NCI-H1436 (cell line): ENCODE measurements at regions not wholly inside any gene's neighbourhood (a gene's known extent, or its start where the extent isn't known, plus 50 kb on each side); places are given as distances from the start of the nearest gene placed in this dataset.
"Not testable (repeated sequence)": the region's sequence is repeated elsewhere in the genome, so short reads cannot be mapped to it uniquely, and the experiment has no call there.

ENCODE experiments used
- DNase-seq: peaks from one replicate; lab custom pipeline; 2025; lab: John Stamatoyannopoulos, UW

GRCh38 chr20:22070610-22071058 is 365.2 kb downstream of the PAX1 start:
- DNase-seq = no peak

DNA sequence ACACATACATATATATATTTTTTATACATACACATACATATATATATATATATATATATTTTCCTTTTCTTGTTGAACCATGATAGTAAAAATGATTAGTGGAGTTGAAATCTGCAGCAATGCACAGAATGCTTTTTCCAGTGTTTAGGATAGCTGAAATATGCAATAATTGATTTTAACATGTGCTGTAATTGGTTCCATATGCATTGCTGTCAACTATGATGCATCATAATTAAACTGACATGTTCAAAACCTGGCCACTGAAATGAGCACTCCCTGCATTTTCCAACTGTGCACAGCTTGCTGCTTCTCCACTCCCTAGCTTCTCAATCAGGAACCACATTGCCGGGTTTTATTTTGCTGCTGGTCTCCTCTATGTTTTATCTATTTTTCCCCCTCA is 358.3 kb downstream of the PAX1 start:
- no peak for DNase-seq

DNA sequence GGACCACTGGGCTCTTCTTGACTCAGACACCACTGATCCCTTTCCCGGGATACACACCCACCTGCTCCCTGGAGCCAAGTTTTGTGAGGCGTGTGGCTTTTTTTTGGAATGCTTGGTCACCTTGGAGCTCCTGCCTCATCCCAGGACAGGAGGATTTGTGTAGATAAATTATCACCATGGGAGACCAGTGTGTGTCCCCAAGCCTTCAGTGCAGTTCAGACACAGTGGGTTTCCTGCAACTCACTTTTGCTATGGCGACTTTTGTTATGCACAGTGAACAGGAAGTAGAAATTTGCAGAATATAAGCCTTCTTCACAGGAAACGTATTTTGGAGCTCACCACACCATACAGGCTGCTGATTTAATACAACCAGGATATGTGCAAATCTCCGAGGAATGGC is 357.4 kb downstream of the PAX1 start:
- DNase-seq = no peak

DNA sequence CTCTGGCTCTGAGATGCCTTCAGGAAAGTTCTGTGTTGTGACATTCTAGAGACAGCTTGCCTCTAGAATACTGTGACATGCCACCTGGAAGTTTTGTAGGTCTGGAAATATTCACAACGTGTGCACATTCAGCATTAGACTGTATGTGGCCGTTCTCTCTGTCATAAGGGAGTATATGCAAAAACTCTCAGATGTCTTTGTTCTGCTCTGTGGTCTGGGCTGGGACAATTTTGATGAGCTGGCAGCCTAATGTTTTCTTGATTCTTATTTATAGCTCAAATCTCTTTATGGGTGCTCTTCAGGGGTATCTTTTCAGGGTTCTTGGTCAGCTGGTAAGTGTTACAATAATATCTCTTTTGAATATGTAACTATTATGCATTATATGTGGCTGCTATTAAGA is 355.1 kb downstream of the PAX1 start:
- DNase-seq = no peak

- DNase-seq = no peak
Measured at GRCh38 chr20:22058746-22059145, 353.3 kb downstream of the PAX1 start.

- no peak for DNase-seq
Measured at GRCh38 chr20:22055981-22056380, 350.5 kb downstream of the PAX1 start.

DNA sequence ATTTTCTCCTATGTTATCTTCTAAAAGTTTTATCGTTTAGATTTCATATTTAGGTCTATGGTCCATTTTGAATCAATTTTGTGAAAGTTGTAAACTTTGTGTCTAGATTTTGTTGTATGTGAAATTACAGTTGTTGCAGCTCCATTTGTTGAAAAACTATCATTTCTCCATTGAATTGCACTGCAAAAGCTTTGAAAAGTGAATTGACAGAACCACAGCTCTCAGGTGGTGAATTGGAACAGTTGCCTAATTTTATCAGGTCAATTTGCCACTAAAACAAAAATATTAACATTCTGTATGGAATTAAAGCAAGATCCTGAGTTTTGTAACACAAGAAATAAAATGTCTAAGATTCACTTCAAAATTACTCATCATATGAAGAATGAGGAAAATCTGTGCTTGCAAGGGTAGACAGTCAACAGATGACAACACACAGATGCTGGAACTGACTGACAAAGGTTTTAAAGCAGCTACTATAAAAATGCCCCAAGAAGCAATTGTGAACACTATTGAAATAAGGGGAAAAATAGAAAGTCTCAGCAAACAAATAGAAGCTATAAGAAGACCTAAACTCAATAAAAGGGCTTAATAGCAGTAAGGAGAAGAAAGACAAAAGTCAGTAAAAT is 346.7 kb downstream of the PAX1 start:
- DNase-seq = no peak

DNA sequence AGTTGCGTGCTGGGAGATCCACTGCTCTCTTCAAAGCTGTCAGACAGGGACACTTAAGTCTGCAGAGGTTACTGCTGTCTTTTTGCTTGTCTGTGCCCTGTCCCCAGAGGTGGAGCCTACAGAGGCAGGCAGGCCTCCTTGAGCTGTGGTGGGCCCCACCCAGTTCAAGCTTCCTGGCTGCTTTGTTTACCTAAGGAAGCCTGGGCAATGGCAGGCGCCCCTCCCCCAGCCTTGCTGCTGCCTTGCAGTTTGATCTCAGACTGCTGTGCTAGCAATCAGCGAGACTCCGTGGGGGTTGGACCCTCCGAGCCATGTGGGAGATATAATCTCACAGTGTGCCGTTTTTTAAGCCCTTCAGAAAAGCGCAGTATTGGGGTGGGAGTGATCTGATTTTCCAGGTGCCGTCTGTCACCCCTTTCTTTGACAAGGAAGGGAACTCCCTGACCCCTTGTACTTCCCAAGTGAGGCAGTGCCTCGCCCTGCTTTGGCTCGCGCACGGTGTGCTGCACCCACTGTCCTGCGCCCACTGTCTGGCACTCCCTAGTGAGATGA is 340.6 kb downstream of the PAX1 start:
- DNase-seq = not testable (repeated sequence)

DNA sequence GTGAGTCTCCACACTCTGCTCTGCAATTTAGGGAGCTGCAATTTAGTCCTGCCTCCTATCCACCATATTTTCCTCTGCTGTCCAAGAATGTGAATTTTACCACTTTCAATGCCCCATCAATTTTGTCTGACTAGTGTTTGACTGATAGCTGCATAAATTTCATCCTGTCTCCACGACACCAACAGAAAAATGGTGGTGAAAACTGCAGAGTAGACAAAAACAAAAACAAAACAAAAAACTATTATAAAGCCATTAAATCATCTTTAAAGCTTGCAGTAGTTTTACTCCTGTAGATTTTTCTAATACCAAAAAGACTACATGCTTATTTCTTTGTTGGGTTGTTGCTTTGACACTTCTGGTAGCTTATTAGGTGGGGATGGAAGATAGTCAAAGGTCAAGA is 322.0 kb downstream of the PAX1 start:
- no peak for DNase-seq

- no peak for DNase-seq
Measured at GRCh38 chr20:22020201-22020600, 314.7 kb downstream of the PAX1 start.

DNA sequence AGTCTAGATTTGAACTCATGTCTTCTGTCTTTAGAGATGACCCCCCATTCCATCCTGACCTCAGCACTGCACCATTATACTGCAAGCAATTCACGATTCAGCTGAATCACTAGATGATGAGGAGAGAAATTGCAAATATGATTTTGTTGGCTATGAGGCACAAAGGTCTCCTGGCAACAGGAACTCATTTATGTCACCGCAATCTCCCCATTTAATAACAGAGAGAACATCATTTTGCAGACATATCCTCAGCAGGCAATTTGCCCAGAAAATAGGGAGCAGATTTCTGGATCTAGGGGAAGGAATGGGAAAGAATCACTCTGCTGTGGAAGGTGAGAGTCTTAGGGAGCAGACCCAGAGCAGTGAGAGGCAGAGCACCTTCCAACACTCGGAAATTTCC is 303.0 kb downstream of the PAX1 start:
- no peak for DNase-seq

DNA sequence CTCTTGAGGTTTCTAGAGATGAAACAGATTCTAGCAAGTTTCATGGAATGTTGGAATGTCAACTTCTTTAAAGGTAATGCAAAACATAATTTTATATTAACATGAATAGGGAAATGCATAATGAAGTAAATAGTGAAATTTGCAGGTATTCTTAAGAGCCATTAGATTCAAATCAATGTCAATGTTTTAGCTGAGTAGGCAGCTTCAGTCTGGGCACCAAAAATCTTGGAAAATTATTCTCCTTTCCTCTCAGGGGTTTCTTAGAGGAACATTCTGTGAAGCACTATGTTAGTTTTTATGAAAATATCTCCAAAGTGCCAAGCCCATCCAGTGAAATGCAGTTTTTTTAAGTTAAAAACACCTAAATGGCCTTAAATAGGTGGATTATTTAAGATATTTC is 300.8 kb downstream of the PAX1 start:
- no peak for DNase-seq

DNA sequence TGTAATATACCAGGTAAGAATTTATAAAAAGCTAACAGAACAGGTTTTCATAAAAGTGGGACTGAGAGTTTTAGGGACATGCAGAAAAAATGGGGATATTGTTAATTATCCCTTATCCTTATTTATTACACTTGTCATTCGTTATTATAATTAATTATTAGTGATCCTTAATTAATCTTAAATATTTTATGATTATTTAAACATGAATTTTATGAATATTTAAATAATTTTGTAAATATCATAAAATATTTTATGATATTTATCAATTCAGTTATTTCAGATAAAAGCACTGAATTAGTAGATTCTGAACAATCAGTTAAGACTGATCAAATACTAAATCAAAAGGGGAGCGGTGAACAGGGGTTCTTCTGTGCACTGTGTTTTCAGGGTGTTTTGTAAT is 300.1 kb downstream of the PAX1 start:
- DNase-seq = no peak

DNA sequence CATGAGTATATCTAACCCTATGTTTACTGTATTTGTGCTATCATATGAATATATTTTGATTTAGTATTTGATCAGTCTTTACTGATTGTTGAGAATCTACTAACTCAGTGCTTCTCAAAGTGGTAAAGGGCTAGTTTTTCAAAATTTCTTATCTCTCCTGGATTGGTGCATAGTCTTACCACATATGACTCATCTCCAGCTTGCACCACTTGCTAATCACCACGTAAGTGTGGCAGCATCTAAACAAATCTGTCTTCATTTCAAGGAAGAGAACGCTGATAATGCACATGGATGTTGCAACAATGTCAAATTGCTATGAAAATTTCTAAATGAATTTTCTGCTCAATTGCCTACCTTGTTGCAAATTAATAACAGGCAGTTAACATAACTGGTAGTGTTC is 299.5 kb downstream of the PAX1 start:
- no peak for DNase-seq

DNA sequence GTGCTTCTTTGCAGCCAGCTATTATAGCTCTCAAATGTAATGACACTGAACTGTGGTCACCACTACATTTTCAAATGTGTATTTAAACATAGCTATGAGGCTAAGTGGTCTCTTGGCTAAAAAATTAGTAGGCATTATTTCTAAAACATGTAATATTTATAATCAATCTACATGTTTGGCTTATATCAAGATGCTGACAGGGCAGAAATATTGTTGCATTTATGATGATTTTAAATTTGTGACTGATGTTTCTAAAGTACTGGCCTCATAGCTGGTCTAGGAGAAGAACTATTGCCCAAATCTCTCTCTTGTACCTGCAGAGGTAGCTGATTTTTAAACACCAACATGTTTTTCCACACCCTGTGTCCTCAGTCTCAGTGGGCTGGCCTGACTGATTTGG is 298.2 kb downstream of the PAX1 start:
- DNase-seq = no peak

DNA sequence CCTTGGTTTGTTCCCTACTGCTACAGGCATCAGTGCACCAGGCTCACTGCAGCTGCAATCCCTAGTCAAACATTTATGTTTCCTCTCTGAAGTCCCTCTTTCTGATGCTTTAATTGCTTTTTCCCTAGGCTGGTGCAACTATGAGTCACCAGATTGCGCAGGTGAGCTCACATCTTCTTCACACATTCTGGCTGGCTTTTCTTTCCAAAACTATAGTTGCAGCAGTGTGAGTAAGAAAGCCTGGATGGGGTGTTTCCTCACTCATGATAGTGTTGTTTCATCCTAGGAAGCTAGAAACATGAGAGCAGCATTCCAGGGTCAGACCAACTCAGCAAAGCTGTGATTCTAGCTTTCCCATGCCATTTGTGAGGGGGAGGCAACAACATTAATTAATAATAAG is 296.4 kb downstream of the PAX1 start:
- no peak for DNase-seq

DNA sequence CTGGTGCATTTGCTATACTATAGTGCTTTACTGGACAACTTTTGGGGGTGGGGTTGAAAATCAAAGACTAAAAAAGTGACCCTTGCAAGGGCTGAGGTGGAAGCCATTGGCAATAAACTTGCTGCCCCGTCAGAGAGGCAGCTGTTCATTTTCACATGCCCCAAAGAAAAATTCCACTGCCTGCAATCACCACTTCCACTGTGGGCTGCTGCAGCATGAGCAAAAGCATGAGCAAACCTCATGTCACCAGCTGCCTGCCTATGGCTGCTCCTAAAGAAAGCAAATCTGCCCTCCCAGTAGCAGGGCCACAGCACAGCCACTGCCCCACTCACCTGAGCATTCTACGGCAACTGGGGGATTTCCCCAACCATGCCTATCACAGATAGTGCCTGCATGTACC is 290.0 kb downstream of the PAX1 start:
- DNase-seq = no peak

DNA sequence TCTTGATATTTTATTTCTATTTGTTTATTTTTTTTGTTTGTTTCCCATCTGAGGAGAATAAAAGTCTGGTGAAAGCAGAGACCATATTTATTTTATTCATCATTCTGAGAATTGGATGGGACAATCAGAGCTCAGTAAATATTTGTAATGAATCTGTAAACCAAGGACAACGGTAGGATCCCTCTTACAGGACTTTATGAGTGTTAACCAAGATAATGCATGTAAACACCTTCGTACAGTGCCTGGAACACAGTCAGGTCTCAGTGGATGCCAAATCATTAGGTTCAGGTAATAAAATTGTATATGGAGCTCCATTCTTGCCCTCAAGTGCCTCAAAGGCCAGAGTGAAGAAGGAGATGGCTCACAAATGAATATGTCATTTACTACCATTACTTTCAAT is 288.7 kb downstream of the PAX1 start:
- no peak for DNase-seq

- no peak for DNase-seq
Measured at GRCh38 chr20:21982559-21982958, 277.1 kb downstream of the PAX1 start.

DNA sequence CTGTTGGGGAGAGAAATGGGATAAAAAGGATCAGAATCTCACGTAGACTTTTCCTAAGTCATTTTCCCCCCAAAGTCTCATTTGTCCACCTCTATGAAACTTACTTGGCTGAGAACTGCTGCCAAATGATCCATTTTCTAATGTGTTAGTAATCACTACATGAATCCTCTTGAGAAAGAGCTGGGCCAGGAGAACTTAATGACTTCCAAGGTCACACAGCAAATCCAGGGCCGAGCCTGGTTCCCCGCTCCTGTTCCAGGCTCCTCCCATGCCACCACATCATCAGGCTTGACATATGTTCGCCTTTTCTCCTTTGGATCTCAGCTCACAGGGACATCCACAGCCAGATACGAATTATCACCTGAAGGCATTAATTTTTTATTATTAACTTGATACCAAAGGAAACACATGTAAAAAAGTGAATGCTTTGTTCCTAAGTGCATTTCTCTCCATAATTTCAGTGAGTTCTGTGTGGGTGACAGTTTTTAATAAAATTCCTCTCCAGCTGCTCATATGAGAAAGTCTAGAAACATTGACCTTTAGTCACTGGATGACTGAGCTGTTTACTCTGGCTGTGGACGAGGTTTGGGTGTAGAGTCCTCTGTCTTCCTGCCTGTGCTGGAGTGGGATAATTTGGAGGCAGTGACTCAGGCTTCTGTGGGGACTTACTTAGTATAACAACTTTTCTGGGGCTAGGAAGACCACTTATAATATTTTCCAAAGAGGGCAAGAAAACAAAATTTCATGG is 276.3 kb downstream of the PAX1 start:
- no peak for DNase-seq

DNA sequence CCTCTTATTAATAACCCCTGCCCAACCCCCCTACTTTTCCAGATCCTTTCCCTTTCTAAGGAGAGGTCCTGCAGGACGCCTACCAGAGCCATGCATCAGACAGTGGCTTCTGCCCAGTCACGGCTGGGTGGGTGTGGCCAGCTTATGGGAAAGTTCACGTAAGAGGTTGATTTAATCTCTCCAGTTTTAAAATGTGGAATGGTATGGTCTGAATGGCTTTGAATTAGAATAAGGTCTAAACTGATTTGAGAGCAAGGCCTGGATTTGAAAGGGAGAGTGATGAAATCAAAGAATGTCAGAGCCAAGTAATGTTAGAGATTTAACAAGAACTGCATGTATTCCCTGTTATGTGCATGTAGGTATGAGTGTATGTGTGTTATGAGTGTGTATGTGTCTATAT is 275.7 kb downstream of the PAX1 start:
- no peak for DNase-seq

DNA sequence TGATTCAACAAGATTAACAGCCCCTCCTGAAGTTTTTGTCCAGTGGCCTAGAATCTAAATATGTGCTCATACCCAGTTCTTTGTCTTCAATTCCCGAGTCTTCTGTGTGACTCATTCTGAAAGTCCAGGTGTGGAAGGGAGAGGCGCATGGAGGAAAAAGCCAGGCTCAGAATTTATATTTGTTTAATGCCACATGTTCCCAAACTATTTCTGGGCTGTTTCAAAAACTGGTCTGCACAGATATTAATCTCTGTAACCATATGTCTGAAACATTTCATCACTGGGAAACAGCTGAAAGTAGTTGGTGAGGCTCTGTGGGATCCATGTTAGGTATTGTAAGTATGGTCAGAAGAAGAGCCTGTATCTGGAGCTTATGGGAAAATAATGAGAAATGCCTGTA is 266.0 kb downstream of the PAX1 start:
- DNase-seq = no peak

- DNase-seq = no peak
Measured at GRCh38 chr20:21968486-21968885, 263.0 kb downstream of the PAX1 start.

- no peak for DNase-seq
Measured at GRCh38 chr20:21967481-21967880, 262.0 kb downstream of the PAX1 start.
